ENCODE measurements at regions not wholly inside any gene's neighbourhood (a gene's known extent, or its start where the extent isn't known, plus 50 kb on each side); places are given as distances from the start of the nearest gene placed in this dataset.

- no peak for TF ChIP-seq KDM1A (IDR thresholded peaks at IDR 0.05; ENCODE audit: borderline replicate concordance, low read length)
- TF ChIP-seq JUND (IDR thresholded peaks at IDR 0.05; ENCODE audit: low read length), result no peak
- no peak for TF ChIP-seq SRF (IDR thresholded peaks at IDR 0.05; ENCODE audit: low read depth, low read length)
- no peak for TF ChIP-seq SP4 (IDR thresholded peaks at IDR 0.05; ENCODE audit: low read length)
- TF ChIP-seq, protein P1, sequence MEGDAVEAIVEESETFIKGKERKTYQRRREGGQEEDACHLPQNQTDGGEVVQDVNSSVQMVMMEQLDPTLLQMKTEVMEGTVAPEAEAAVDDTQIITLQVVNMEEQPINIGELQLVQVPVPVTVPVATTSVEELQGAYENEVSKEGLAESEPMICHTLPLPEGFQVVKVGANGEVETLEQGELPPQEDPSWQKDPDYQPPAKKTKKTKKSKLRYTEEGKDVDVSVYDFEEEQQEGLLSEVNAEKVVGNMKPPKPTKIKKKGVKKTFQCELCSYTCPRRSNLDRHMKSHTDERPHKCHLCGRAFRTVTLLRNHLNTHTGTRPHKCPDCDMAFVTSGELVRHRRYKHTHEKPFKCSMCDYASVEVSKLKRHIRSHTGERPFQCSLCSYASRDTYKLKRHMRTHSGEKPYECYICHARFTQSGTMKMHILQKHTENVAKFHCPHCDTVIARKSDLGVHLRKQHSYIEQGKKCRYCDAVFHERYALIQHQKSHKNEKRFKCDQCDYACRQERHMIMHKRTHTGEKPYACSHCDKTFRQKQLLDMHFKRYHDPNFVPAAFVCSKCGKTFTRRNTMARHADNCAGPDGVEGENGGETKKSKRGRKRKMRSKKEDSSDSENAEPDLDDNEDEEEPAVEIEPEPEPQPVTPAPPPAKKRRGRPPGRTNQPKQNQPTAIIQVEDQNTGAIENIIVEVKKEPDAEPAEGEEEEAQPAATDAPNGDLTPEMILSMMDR (IDR thresholded peaks at IDR 0.05; ENCODE audit: control extremely low read depth in 1 of 3, insufficient read depth in 1 of 3, low read depth in 1 of 3, low read length in 3 of 3), result no peak
- no peak for TF ChIP-seq ASH2L (IDR thresholded peaks at IDR 0.05; ENCODE audit: low read length)
- TF ChIP-seq POLR2AphosphoS5 (IDR thresholded peaks at IDR 0.05; ENCODE audit: low read depth, low read length), result no peak
These were observed 377.8 kb upstream of the PROK2 start (continued) for GRCh38 chr3:72162649-72163184.

Data from H1 (cell line).